ENCODE measurements at regions not wholly inside any gene's neighbourhood (a gene's known extent, or its start where the extent isn't known, plus 50 kb on each side); places are given as distances from the start of the nearest gene placed in this dataset.

DNA sequence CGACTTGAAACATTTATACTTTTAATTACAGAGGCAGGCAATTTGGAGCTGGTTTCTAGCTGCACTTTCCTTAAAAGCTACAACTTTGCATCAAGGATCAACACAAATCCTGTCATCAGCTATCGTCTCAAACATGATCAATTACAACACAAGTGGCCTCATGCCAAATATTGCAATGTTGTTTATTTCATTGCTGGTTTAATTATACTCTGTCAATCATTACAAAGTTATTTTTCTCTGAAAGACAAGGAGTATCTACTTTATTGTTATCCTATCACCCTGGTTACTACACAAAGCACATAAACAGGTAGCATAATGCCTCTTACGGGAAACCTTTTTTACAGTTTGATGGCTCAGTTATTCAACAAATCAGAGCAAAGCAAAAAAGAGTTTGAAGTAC is 58.0 kb upstream of the FOXB1 start:
- TF ChIP-seq POLR2A (IDR thresholded peaks at IDR 0.05; ENCODE audit: low read depth, low read length) (no peak), CTCF (IDR thresholded peaks at IDR 0.05; ENCODE audit: extremely low read depth in 1 of 2, insufficient read depth in 1 of 2, low read depth in 1 of 2, low read length in 2 of 2) (no peak), EZH2 (IDR thresholded peaks at IDR 0.05; ENCODE audit: borderline replicate concordance, low read depth, low read length, severe bottlenecking) (no peak), POLR2AphosphoS5 (IDR thresholded peaks at IDR 0.05; ENCODE audit: insufficient read depth, low read depth, low read length) (no peak)

Data from endothelial cell of umbilical vein (primary cell).